GM06990 (cell line): ENCODE measurements at regions not wholly inside any gene's neighbourhood (a gene's known extent, or its start where the extent isn't known, plus 50 kb on each side); places are given as distances from the start of the nearest gene placed in this dataset.
"Not testable (repeated sequence)": the region's sequence is repeated elsewhere in the genome, so short reads cannot be mapped to it uniquely, and the experiment has no call there.

Source experiments
- DNase-seq: peaks from one replicate; pipeline ENCODE4 v3.0.0-alpha.2; 2011; ENCODE audit not compliant: insufficient read length; ENCODE audit errors: extremely low read depth
- H3K27me3 ChIP-seq: replicated peaks from 2 replicates; pipeline ENCODE4 v1.6.0; 2011; ENCODE audit warnings: low read length; ENCODE audit not compliant: control insufficient read depth, insufficient read depth
- H3K36me3 ChIP-seq: 2 replicates; pipeline ENCODE4 v1.5.1; 2011; ENCODE audit warnings: low read length; ENCODE audit not compliant: control insufficient read depth, insufficient read depth
- H3K4me3 ChIP-seq: replicated peaks from 2 replicates; pipeline ENCODE4 v1.5.1; 2011; ENCODE audit warnings: low read depth, mild to moderate bottlenecking, control low read depth, low read length
- TF ChIP-seq, protein P1 (sequence below): IDR thresholded peaks from 2 replicates; pipeline ENCODE4 v1.5.1; 2011; ENCODE audit warnings: low read length, control low read depth, mild to moderate bottlenecking, inconsistent platforms; ENCODE audit not compliant: insufficient read depth, poor library complexity, severe bottlenecking

DNA sequence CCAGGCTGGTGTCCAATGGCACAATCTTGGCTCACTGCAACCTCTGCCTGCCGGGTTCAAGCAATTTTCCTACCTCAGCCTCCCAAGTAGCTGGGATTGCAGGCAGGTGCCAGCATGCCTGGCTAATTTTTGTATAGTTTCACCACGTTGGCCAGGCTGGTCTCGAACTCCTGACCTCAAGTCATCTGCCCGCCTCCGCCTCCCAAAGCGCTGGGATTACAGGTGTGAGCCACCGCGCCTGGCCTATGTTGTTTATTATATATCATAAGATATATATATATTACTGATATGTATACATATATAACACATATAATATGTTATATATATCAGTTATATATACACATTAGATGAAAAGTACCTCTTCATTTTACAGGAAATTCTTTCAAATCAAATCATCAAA lies 914.7 kb downstream of the FOXD4L5 start:
- not testable (repeated sequence) for H3K4me3 ChIP-seq, H3K36me3 ChIP-seq, H3K27me3 ChIP-seq, DNase-seq

DNA sequence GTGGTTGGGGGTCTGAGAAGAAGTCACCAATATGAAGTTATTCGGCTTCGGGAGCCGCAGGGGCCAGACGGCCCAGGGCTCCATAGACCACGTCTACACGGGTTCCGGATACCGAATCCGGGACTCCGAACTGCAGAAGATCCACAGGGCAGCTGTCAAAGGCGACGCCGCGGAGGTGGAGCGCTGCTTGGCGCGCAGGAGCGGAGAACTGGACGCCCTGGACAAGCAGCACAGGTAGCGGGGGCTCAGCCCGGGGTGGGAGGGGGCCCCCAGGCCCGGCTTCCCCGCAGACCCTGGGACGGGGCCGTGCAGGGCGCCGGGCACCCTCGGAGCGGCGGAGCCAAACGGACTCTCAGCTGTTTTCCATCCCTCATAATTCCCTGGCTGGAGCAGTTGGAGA lies 915.4 kb downstream of the FOXD4L5 start:
- DNase-seq, H3K27me3 ChIP-seq, H3K36me3 ChIP-seq: not testable (repeated sequence)
- peak overlapping the region; percentile 37; the same call in 1 of the 2 replicates for H3K4me3 ChIP-seq

DNA sequence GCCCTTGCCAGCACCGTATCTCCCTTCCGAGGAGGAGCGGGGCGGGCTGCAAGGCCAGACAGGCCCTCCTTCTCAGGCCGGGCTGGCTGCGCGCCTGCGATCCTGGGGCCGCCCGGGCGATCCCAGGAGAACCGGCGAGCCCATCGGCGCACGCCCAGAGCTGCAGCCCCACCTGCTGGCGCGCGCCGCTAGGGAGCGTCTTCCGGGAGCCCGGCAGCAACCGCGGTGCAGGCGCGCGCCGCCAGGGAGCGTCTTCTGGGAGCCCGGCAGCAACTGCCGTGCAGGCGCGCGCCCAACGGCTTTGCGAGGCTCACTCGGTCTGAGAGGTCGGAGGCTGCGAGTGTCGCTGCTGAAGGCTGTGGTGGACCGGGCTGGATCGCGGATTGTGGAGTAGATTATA lies 915.9 kb downstream of the FOXD4L5 start:
- not testable (repeated sequence) for H3K4me3 ChIP-seq, DNase-seq, H3K36me3 ChIP-seq

DNA sequence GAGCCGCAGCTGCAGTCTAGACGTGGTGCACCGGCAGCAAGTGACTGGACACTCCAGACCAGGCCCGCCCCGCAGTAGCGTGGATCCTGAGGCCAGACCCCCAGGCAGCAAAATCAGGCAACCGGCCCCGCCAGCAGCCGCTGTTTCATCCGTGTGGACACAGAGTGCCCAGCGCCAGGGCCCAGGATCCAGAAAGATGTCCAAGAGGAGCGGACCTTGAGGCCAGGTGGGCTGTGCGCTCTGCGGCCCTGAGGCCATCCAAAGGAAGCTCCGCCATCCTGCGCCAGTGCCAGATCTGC lies 916.4 kb downstream of the FOXD4L5 start:
- H3K4me3 ChIP-seq = peak overlapping the region; percentile 40
- not testable (repeated sequence) for H3K36me3 ChIP-seq, H3K27me3 ChIP-seq, DNase-seq

More for the DNA sequence above, 915.9 kb downstream of the FOXD4L5 start:
- H3K27me3 ChIP-seq = not testable (repeated sequence)
- TF ChIP-seq, protein P1, sequence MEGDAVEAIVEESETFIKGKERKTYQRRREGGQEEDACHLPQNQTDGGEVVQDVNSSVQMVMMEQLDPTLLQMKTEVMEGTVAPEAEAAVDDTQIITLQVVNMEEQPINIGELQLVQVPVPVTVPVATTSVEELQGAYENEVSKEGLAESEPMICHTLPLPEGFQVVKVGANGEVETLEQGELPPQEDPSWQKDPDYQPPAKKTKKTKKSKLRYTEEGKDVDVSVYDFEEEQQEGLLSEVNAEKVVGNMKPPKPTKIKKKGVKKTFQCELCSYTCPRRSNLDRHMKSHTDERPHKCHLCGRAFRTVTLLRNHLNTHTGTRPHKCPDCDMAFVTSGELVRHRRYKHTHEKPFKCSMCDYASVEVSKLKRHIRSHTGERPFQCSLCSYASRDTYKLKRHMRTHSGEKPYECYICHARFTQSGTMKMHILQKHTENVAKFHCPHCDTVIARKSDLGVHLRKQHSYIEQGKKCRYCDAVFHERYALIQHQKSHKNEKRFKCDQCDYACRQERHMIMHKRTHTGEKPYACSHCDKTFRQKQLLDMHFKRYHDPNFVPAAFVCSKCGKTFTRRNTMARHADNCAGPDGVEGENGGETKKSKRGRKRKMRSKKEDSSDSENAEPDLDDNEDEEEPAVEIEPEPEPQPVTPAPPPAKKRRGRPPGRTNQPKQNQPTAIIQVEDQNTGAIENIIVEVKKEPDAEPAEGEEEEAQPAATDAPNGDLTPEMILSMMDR = peak; percentile 29

DNA sequence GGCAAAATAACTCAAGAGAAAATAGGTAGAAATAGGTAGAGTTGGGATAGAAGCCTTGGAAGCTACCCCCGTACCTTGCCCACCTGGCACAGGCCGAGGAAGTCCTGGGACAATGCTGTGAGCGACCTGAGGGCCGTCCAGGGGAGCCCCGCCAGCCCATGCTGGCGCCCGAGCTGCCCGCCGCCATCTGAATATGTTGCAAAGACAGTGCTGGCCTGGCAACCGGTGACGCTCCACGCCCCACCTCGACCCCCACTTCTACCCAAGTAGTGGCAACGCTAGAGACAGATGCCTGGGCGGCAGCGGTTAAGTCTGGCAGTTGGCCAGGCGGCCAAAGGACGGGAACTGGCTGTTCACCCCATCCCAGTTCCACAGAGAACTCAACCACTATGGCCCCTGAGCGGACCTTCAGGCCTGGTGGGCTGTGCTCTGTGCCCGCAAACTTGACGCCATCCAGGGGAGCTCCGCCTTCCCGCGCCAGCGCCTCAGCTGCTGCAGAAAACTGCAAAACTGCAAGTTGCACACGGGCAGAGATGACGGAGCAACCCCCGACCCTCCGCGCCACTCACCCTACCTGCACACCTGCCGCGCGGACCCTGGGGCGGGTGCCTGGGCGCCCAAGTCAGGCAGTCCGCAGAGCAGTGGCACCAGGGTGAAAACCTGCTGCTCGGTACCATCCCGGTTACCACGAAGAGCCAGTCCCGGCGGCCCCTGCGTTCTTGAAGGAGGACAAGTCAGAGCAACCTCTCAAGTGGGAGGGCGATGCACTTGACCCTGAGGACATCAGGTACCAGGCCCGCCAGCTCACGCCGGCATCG lies 917.0 kb downstream of the FOXD4L5 start:
- not testable (repeated sequence) for DNase-seq, H3K36me3 ChIP-seq, H3K27me3 ChIP-seq
- H3K4me3 ChIP-seq = peak overlapping the region; percentile 40
